ENCODE measurements at regions not wholly inside any gene's neighbourhood (a gene's known extent, or its start where the extent isn't known, plus 50 kb on each side); places are given as distances from the start of the nearest gene placed in this dataset.
"Not testable (repeated sequence)": the region's sequence is repeated elsewhere in the genome, so short reads cannot be mapped to it uniquely, and the experiment has no call there.

DNA sequence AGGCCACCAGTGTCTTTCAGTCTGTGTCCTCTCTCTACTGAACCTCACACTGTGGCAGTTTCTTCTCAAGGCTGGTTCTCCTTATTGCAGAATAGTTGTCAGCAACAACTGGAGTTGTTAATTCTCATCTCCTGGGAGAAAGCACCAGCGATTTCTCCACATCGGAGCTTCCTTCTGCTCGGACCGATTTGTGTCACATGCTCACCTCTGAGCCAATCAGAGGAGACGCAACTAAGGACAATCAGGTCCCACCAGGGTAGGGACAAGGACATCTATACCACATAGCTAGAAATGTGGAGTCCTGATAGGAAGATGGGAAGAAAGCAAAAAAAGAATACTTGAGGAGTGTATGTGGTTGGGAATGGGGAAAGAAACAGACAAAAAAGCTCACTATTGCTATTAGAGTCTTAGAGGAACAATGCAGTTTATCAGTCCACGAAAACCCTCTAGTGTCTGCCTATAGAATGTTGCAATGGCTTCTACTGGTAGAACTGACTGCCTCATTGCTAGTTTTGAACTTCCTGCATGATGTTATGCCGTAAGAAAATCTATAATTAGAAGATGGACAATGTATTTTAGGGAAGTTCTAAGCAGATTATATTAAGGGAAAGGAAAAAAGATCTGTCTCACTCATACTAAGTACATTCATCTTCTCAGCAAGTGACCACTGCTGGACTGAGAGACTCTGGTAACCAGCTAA is 169.7 kb downstream of the CDCA7 start:
- intact Hi-C loops (cut with DNase I; ENCODE audit: low total_unique reads) = no loop called here
- WGBS, 5 donors = 68 to 81% (median 73%) methylated on average over 7 of the region's 7 CpGs
- H3K4me1 ChIP-seq = no peaks in the 10 kb centered on the region
- peaks cover 0 to 8% (median 0%) of the 10 kb centered on the region in 8 donors for H3K9me3 ChIP-seq
- peaks cover 0 to 9% (median 0%) of the 10 kb centered on the region in 7 donors for H3K27me3 ChIP-seq (replicated peaks in 1 of 7)
- H3K27ac ChIP-seq = no peak overlapping the region
- no peak for DNase-seq
- TF ChIP-seq, protein P1, sequence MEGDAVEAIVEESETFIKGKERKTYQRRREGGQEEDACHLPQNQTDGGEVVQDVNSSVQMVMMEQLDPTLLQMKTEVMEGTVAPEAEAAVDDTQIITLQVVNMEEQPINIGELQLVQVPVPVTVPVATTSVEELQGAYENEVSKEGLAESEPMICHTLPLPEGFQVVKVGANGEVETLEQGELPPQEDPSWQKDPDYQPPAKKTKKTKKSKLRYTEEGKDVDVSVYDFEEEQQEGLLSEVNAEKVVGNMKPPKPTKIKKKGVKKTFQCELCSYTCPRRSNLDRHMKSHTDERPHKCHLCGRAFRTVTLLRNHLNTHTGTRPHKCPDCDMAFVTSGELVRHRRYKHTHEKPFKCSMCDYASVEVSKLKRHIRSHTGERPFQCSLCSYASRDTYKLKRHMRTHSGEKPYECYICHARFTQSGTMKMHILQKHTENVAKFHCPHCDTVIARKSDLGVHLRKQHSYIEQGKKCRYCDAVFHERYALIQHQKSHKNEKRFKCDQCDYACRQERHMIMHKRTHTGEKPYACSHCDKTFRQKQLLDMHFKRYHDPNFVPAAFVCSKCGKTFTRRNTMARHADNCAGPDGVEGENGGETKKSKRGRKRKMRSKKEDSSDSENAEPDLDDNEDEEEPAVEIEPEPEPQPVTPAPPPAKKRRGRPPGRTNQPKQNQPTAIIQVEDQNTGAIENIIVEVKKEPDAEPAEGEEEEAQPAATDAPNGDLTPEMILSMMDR (IDR thresholded peaks at IDR 0.05 in 8 of 11, conservative IDR thresholded peaks at IDR 0.05 in 3 of 11) = no peak
- no peak for TF ChIP-seq POLR2AphosphoS5 (IDR thresholded peaks at IDR 0.05)
- no peak for TF ChIP-seq POLR2A (IDR thresholded peaks at IDR 0.05)
- H3K36me3 ChIP-seq = no peaks in the 10 kb centered on the region
- no peak overlapping the region for H3K4me3 ChIP-seq

DNA sequence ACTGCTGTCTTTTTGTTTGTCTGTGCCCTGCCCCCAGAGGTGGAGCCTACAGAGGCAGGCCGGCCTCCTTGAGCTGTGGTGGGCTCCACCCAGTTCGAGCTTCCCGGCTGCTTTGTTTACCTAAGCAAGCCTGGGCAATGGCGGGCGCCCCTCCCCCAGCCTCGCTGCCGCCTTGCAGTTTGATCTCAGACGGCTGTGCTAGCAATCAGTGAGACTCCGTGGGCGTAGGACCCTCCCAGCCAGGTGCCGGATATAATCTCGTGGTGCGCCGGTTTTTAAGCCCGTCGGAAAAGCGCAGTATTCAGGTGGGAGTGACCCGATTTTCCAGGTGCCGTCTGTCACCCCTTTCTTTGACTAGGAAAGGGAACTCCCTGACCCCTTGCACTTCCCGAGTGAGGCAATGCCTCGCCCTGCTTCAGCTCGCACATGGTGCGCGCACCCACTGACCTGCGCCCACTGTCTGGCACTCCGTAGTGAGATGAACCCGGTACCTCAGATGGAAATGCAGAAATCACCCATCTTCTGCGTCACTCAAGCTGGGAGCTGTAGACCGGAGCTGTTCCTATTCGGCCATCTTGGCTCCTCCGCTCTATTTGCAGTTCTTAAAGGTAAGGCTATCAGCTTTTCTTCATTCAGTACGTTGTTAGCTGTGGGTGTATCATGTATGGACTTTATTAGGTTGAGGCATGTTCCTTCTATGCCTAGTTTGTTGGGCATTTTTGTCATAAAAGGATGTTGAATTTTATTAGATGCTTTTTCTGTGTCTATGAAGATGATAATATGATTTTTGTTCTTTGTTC is 178.3 kb downstream of the CDCA7 start:
- H3K4me1 ChIP-seq; DNase-seq; H3K9me3 ChIP-seq; intact Hi-C loops (cut with DNase I; ENCODE audit: low total_unique reads); H3K4me3 ChIP-seq; H3K27ac ChIP-seq; H3K36me3 ChIP-seq: not testable (repeated sequence)
- 82 to 91% (median 86%) methylated on average over 23 to 32 of the region's 32 CpGs for WGBS, 5 donors
- H3K27me3 ChIP-seq (replicated peaks in 1 of 7) = peaks cover 0 to 13% (median 0%) of the 10 kb centered on the region in 7 donors

DNA sequence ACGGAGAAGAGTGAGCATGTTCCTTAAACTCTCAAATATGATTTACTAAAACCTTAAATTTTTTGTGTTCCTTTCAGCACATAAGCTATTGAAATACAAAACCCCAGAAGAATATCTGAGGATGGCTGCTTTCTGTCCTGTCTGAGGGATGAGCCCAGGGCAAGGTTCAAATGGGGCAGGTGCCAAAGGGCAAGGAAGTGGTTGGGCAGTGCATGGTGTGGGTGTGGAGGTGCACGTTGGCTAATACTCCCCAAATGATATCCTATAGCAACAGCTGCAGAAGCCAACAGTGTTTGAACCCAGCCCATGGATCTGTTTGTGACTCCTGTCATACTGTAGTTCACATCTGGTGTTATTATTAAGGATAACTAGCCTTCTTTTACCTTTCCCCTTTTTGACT is 183.0 kb downstream of the CDCA7 start:
- 67 to 88% (median 72%) methylated on average over 2 of the region's 2 CpGs for WGBS, 5 donors
- no peak for DNase-seq
- Histone ChIP-seq H3K27ac (no peak overlapping the region), H3K4me1 (no peaks in the 10 kb centered on the region), H3K27me3 (replicated peaks in 1 of 7) (peaks cover 0 to 13% (median 0%) of the 10 kb centered on the region in 7 donors), H3K9me3 (no peaks in the 10 kb centered on the region), H3K4me3 (no peak overlapping the region), H3K36me3 (no peaks in the 10 kb centered on the region)
- intact Hi-C loops (cut with DNase I; ENCODE audit: low total_unique reads) = no loop called here
- TF ChIP-seq POLR2AphosphoS5 (IDR thresholded peaks at IDR 0.05) (no peak), POLR2A (IDR thresholded peaks at IDR 0.05) (no peak)
- TF ChIP-seq, protein P1 (IDR thresholded peaks at IDR 0.05 in 8 of 11, conservative IDR thresholded peaks at IDR 0.05 in 3 of 11) = no peak

DNA sequence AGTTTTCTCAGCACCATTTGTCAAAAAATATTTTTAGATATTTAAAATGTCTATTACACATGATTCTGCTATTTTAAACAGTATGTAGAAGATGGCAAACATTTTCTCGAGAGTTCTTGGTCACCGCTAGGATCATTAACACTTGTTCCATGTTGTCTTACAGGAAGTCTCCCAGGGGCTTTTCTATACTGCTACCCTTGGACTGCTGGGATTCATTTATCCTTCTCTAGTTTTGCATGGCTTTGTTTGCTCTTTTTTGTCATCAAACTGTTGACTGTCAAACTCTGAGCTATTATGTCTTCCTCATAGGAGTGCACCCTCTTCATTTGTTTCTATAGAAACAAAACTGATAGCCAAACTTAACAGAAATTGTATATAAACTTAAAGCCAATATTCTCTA is 184.9 kb downstream of the CDCA7 start:
- no peak overlapping the region for H3K27ac ChIP-seq
- TF ChIP-seq POLR2AphosphoS5 (IDR thresholded peaks at IDR 0.05) (no peak), POLR2A (IDR thresholded peaks at IDR 0.05) (no peak)
- TF ChIP-seq, protein P1 (IDR thresholded peaks at IDR 0.05 in 8 of 11, conservative IDR thresholded peaks at IDR 0.05 in 3 of 11) = no peak
- no peaks in the 10 kb centered on the region for H3K9me3 ChIP-seq
- H3K4me3 ChIP-seq = no peak overlapping the region
- H3K4me1 ChIP-seq = no peaks in the 10 kb centered on the region
- intact Hi-C loops (cut with DNase I; ENCODE audit: low total_unique reads) = no loop called here
- no peak for DNase-seq
- peaks cover 0 to 13% (median 0%) of the 10 kb centered on the region in 7 donors for H3K27me3 ChIP-seq (replicated peaks in 1 of 7)
- no peaks in the 10 kb centered on the region for H3K36me3 ChIP-seq
- 92 to 100% (median 97%) methylated on average over 2 of the region's 2 CpGs for WGBS, 5 donors
